Calu3 (cell line): ENCODE measurements at regions not wholly inside any gene's neighbourhood (a gene's known extent, or its start where the extent isn't known, plus 50 kb on each side); places are given as distances from the start of the nearest gene placed in this dataset.

Experiments
- BruUV-seq: library from RNA; stranded (reverse); fragments of 400-500 nt; replicated peaks from 2 replicates; lab custom pipeline; 2021; lab: Mats Ljungman, UMichigan
- CTCF ChIA-PET: fragments of 300-600 bp; sonication (Branson Sonifier 250); formaldehyde crosslinking; loops from one replicate; lab custom pipeline; 2022; ENCODE audit warnings: antibody characterized with exemption; lab: Charles Lee
- DNase-seq: peaks from one replicate; pipeline ENCODE4 v3.0.0; 2022
- H3K27ac Mint-ChIP-seq: one replicate; pipeline ENCODE4 v1.8.0; 2022; ENCODE audit warnings: mixed read lengths; ENCODE audit not compliant: unreplicated experiment
- H3K27me3 Mint-ChIP-seq: one replicate; pipeline ENCODE4 v1.8.0; 2022; ENCODE audit warnings: mixed read lengths; ENCODE audit not compliant: unreplicated experiment
- H3K36me3 Mint-ChIP-seq: one replicate; pipeline ENCODE4 v1.8.0; 2022; ENCODE audit warnings: mild to moderate bottlenecking, moderate library complexity, mixed read lengths; ENCODE audit not compliant: insufficient read depth, unreplicated experiment
- H3K4me1 Mint-ChIP-seq: one replicate; pipeline ENCODE4 v1.8.0; 2022; ENCODE audit warnings: mild to moderate bottlenecking, low read depth, mixed read lengths; ENCODE audit not compliant: unreplicated experiment
- H3K4me3 Mint-ChIP-seq: one replicate; pipeline ENCODE4 v1.8.0; 2022; ENCODE audit warnings: mild to moderate bottlenecking, low read depth, moderate library complexity, mixed read lengths; ENCODE audit not compliant: unreplicated experiment
- H3K9me3 Mint-ChIP-seq: one replicate; pipeline ENCODE4 v1.8.0; 2022; ENCODE audit warnings: low read depth, mixed read lengths; ENCODE audit not compliant: unreplicated experiment
- intact Hi-C: fragments of 100-400 bp; cut with micrococcal nuclease; formaldehyde crosslinking; loops from one replicate; pipeline ENCODE4 v1.10.0; 2022; ENCODE audit not compliant: unreplicated experiment
- TF ChIP-seq, protein P1 (sequence below): fragments of 200-600 bp; IDR thresholded peaks from one replicate; pipeline ENCODE4 v1.8.0; 2022; ENCODE audit warnings: antibody characterized with exemption; ENCODE audit not compliant: unreplicated experiment

DNA sequence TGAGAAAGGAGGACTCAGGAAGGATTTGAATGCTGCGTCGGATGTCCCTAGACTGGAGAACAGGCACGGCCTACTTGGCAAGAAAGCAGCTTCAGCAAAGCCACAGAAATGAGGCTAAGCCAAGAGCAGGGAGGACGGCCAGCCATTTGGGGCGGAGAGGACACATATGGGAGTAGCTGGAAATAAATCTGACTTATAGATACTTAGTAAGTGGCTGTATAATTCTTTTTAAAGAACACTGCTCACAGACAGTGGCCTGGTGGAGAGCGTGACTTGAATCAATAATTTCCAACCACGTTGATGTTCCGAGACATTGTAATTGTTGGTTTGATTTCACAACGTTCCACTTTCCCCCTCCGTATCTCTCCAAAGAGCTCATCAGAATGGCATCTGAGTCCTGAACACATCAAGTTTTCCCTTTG lies 67.7 kb upstream of the JCAD start:
- Mint-ChIP-seq H3K27me3 (peaks cover 72% of the 10 kb centered on the region), H3K4me3 (no peak overlapping the region), H3K36me3 (no peaks in the 10 kb centered on the region), H3K9me3 (no peaks in the 10 kb centered on the region), H3K4me1 (no peaks in the 10 kb centered on the region), H3K27ac (no peak overlapping the region)
- TF ChIP-seq, protein P1, sequence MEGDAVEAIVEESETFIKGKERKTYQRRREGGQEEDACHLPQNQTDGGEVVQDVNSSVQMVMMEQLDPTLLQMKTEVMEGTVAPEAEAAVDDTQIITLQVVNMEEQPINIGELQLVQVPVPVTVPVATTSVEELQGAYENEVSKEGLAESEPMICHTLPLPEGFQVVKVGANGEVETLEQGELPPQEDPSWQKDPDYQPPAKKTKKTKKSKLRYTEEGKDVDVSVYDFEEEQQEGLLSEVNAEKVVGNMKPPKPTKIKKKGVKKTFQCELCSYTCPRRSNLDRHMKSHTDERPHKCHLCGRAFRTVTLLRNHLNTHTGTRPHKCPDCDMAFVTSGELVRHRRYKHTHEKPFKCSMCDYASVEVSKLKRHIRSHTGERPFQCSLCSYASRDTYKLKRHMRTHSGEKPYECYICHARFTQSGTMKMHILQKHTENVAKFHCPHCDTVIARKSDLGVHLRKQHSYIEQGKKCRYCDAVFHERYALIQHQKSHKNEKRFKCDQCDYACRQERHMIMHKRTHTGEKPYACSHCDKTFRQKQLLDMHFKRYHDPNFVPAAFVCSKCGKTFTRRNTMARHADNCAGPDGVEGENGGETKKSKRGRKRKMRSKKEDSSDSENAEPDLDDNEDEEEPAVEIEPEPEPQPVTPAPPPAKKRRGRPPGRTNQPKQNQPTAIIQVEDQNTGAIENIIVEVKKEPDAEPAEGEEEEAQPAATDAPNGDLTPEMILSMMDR: no peak
- BruUV-seq: no TSS peak
- intact Hi-C loops: no loop called here
- CTCF ChIA-PET: no interaction called here
- no peak for DNase-seq

DNA sequence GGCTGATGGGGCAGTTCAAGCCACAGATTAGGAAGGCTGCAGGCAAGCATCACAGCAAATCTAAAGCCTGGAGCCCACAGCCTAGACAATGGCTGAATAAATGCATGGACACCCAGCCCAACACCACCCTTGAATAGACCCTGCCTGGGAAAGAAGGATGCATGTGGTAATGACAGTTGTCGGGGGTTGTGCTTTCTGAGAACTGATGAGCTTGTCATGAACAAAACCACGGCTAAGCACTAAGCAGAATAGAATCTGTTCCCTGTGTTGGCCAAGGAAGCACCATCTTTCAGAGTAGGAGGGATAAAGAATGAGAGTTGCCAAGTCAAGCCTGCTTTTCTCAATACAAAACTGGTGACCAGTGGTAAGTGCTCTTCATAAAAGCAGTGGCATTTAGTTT lies 66.1 kb upstream of the JCAD start:
- Mint-ChIP-seq H3K4me1 (no peaks in the 10 kb centered on the region), H3K27me3 (peaks cover 81% of the 10 kb centered on the region), H3K36me3 (no peaks in the 10 kb centered on the region), H3K9me3 (no peaks in the 10 kb centered on the region), H3K27ac (no peak overlapping the region), H3K4me3 (no peak overlapping the region)
- CTCF ChIA-PET: no interaction called here
- intact Hi-C loops: no loop called here
- DNase-seq: no peak
- BruUV-seq: no TSS peak
- TF ChIP-seq, protein P1: no peak

DNA sequence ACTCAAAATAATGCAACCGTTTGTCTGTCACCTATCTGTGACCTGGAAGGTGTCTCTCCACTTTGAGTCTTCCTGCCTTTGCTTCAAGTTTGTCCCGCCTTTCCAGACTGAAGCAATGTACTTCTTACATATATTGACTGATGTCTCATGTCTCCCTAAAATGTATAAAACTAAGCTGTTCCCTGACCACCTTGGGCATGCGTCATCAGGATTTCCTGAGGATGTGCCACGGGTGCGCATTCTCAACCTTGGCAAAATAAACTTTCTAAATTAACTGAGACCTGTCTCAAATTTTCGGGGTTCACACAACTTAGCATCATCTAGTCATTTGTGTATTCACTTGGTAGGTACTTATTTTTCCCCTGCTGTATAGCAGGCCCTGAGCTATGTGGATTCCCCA lies 65.3 kb upstream of the JCAD start:
- Mint-ChIP-seq H3K9me3 (no peaks in the 10 kb centered on the region), H3K27me3 (peaks cover 78% of the 10 kb centered on the region), H3K27ac (no peak overlapping the region), H3K36me3 (no peaks in the 10 kb centered on the region), H3K4me1 (no peaks in the 10 kb centered on the region), H3K4me3 (no peak overlapping the region)
- no TSS peak for BruUV-seq
- intact Hi-C loops: no loop called here
- TF ChIP-seq, protein P1: no peak
- DNase-seq: no peak
- CTCF ChIA-PET: no interaction called here

DNA sequence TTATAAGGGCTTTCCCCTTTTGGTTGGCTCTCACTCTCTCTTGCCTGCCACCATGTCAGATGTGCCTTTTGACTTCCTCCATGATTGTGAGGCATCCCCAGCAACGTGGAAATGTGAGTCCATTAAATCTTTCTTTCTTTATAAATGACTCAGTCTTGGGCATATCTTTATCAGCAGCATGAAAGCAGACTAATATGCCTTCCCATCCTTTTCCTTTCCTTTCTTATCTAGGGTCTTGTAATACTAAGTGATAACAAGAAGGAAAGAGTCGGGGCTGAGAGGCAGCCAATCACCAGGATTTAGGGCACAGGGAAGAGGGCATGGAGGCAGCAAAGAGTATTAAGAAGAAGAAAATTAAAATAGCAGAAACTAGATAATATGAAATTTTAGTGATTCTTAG lies 62.0 kb upstream of the JCAD start:
- TF ChIP-seq, protein P1: no peak
- H3K36me3 Mint-ChIP-seq: no peaks in the 10 kb centered on the region
- no TSS peak for BruUV-seq
- H3K27me3 Mint-ChIP-seq: peaks cover 74% of the 10 kb centered on the region
- H3K4me3 Mint-ChIP-seq: no peak overlapping the region
- CTCF ChIA-PET: no interaction called here
- H3K9me3 Mint-ChIP-seq: no peaks in the 10 kb centered on the region
- no peak overlapping the region for H3K27ac Mint-ChIP-seq
- intact Hi-C loops: no loop called here
- no peak for DNase-seq
- H3K4me1 Mint-ChIP-seq: no peaks in the 10 kb centered on the region
